Gastroesophageal sphincter (tissue), 3 donors: ENCODE measurements at regions not wholly inside any gene's neighbourhood (a gene's known extent, or its start where the extent isn't known, plus 50 kb on each side); places are given as distances from the start of the nearest gene placed in this dataset.

Experiments used
- CTCF ChIP-seq, 4 experiments: fragments of 200-600 bp in 2 of 4; fragments of 450-650 bp in 2 of 4; sonication (generic) in 1 of 4; IDR thresholded peaks; one replicate each; pipeline ENCODE4 v1.5.1; 2017 to 2019; ENCODE audit warnings: antibody characterized with exemption in 4 of 4, mild to moderate bottlenecking in 2 of 4, moderate library complexity in 2 of 4
- POLR2A ChIP-seq, 2 donors: fragments of 450-650 bp; IDR thresholded peaks; one replicate each; pipeline ENCODE4 v1.6.1; 2017; ENCODE audit warnings: antibody characterized with exemption in 2 of 2, mild to moderate bottlenecking in 2 of 2, moderate library complexity in 1 of 2
- POLR2AphosphoS5 ChIP-seq: sonication (generic); formaldehyde crosslinking; IDR thresholded peaks from one replicate; pipeline ENCODE4 v1.6.1; 2017; ENCODE audit warnings: antibody characterized with exemption

- TF ChIP-seq POLR2AphosphoS5 (no peak), CTCF (IDR thresholded peaks at IDR 0.05) (no peak), POLR2A (IDR thresholded peaks at IDR 0.05) (no peak)
Observed at GRCh38 chr1:55689800-55690199, 474.6 kb upstream of the USP24 start.
